Right lobe of liver (tissue), 6 donors: ENCODE measurements at regions not wholly inside any gene's neighbourhood (a gene's known extent, or its start where the extent isn't known, plus 50 kb on each side); places are given as distances from the start of the nearest gene placed in this dataset.

Experiments
- ATAC-seq, 4 donors: fragments of 200-7000 bp; cut with Tn5 transposase; one replicate each; pipeline ENCODE4 v1.9.1; 2020; ENCODE audit warnings: mild to moderate bottlenecking in 4 of 4, moderate library complexity in 4 of 4
- DNase-seq, 3 donors: peaks; one replicate each; pipeline ENCODE4 v3.0.0-alpha.2; 2020
- H3K27ac ChIP-seq, 3 donors: fragments of 200-600 bp; one replicate each; pipeline ENCODE4 v1.8.0; 2022
- H3K27me3 ChIP-seq, 2 donors: fragments of 200-600 bp; one replicate each; pipeline ENCODE4 v1.8.0; 2022
- H3K36me3 ChIP-seq, 4 donors: fragments of 200-600 bp; sonication (generic) in 1 of 4; one replicate each; pipeline versions ENCODE4 v1.5.1 to v1.8.0; 2017 to 2022; ENCODE audit warnings: control low read depth in 1 of 4
- H3K4me1 ChIP-seq, 4 donors: fragments of 200-600 bp; sonication (generic) in 1 of 4; one replicate each; pipeline versions ENCODE4 v1.5.1 to v1.8.0; 2017 to 2022; ENCODE audit warnings: control low read depth in 1 of 4
- H3K4me3 ChIP-seq, 3 donors: fragments of 200-600 bp; one replicate each; pipeline ENCODE4 v1.8.0; 2022
- H3K9me3 ChIP-seq, 4 donors: fragments of 200-600 bp; sonication (generic) in 1 of 4; one replicate each; pipeline versions ENCODE4 v1.5.1 to v1.8.0; 2017 to 2022; ENCODE audit warnings: control low read depth in 1 of 4
- CTCF ChIP-seq, 4 donors: fragments of 200-600 bp in 3 of 4; fragments of 450-650 bp in 1 of 4; IDR thresholded peaks; one replicate each; pipeline versions ENCODE4 v1.5.1 to v1.8.0; 2016 to 2022; ENCODE audit warnings: antibody characterized with exemption in 4 of 4, mild to moderate bottlenecking in 2 of 4
- POLR2A ChIP-seq: fragments of 450-650 bp; IDR thresholded peaks from one replicate; pipeline ENCODE4 v1.6.1; 2017; ENCODE audit warnings: antibody characterized with exemption, mild to moderate bottlenecking
- WGBS: methylation state at CpG from one replicate; pipeline ENCODE4 v1.1.6; 2018; ENCODE audit warnings: low coverage, low lambda C conversion rate; ENCODE audit not compliant: insufficient coverage; ENCODE audit errors: missing lambda C conversion rate; 5-methylcytosine and 5-hydroxymethylcytosine counted together
- intact Hi-C, 2 donors: fragments of 100-400 bp; cut with DNase I; formaldehyde crosslinking; loops; one replicate each; pipeline versions ENCODE4 v1.11.2 to v1.14.1; 2022
- donor health status: DM: no; HTN: yes; CAD: no.
- donor health status: DM: no; HTN: no; CAD: no.
- donor health status: DM: no; HTN: no; CAD: no.
- donor health status: DM: no; HTN: yes; CAD: no.
- donor health status: DM: no; HTN: yes; CAD: no.

DNA sequence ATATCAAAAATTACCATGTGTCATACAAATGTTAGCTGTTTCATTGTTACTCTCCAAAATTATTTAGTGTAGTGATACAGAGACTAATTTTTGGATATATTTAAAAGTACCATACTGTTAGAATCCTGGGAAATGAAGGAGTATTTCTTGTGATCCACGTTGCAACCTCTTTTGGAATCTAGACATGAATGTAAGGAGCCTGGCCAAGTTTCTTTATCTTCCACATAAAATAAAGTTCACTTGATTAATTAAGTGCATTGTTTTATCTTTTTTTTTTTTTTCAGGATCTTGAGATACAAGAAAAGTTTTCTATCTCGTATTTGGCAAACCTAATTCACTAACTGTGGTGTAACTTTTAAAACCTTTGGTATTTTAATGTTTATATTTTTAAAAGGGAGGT lies 270.7 kb downstream of the SOX4 start:
- H3K27ac ChIP-seq, result no peak overlapping the region
- H3K36me3 ChIP-seq, result no peaks in the 10 kb centered on the region
- no peak for DNase-seq
- WGBS, result 31% methylated on average over 2 of the region's 2 CpGs
- no peaks in the 10 kb centered on the region for H3K4me1 ChIP-seq
- TF ChIP-seq CTCF (IDR thresholded peaks at IDR 0.05), result no peak
- no peak for TF ChIP-seq POLR2A
- no peak for ATAC-seq
- intact Hi-C loops, result no loop called here
- H3K4me3 ChIP-seq, result no peak overlapping the region
- no peaks in the 10 kb centered on the region for H3K9me3 ChIP-seq
- H3K27me3 ChIP-seq, result no peaks in the 10 kb centered on the region

- Histone ChIP-seq H3K4me1 (no peaks in the 10 kb centered on the region), H3K27me3 (no peaks in the 10 kb centered on the region), H3K4me3 (no peak overlapping the region), H3K9me3 (no peaks in the 10 kb centered on the region), H3K36me3 (no peaks in the 10 kb centered on the region), H3K27ac (no peak overlapping the region)
- no peak for DNase-seq
- no peak for ATAC-seq
- intact Hi-C loops, result no loop called here
- WGBS, result 54% methylated on average over 2 of the region's 2 CpGs
- no peak for TF ChIP-seq CTCF (IDR thresholded peaks at IDR 0.05)
- no peak for TF ChIP-seq POLR2A
Observed at GRCh38 chr6:21868226-21868625, 274.7 kb downstream of the SOX4 start.

- no peaks in the 10 kb centered on the region for H3K36me3 ChIP-seq
- ATAC-seq (no peak), DNase-seq (no peak)
- H3K27me3 ChIP-seq, result no peaks in the 10 kb centered on the region
- TF ChIP-seq CTCF (IDR thresholded peaks at IDR 0.05) (no peak), POLR2A (no peak)
- H3K4me1 ChIP-seq, result no peaks in the 10 kb centered on the region
- intact Hi-C loops, result no loop called here
- H3K27ac ChIP-seq, result no peak overlapping the region
- 75% methylated on average over 8 of the region's 8 CpGs for WGBS
- no peaks in the 10 kb centered on the region for H3K9me3 ChIP-seq
- no peak overlapping the region for H3K4me3 ChIP-seq
Observed at GRCh38 chr6:21869085-21869771, 275.7 kb downstream of the SOX4 start.

GRCh38 chr6:21870076-21870730 lies 276.7 kb downstream of the SOX4 start:
- ATAC-seq (no peak), DNase-seq (no peak)
- TF ChIP-seq POLR2A (no peak), CTCF (IDR thresholded peaks at IDR 0.05) (no peak)
- no peak overlapping the region for H3K4me3 ChIP-seq
- 79% methylated on average over 5 of the region's 5 CpGs for WGBS
- H3K27me3 ChIP-seq, result no peaks in the 10 kb centered on the region
- no peaks in the 10 kb centered on the region for H3K9me3 ChIP-seq
- intact Hi-C loops, result no loop called here
- no peaks in the 10 kb centered on the region for H3K4me1 ChIP-seq
- H3K27ac ChIP-seq, result no peak overlapping the region
- H3K36me3 ChIP-seq, result no peaks in the 10 kb centered on the region
